ENCODE measurements at regions not wholly inside any gene's neighbourhood (a gene's known extent, or its start where the extent isn't known, plus 50 kb on each side); places are given as distances from the start of the nearest gene placed in this dataset.

- TF ChIP-seq CTCF (IDR thresholded peaks at IDR 0.05; ENCODE audit: extremely low read depth in 1 of 2, insufficient read depth in 1 of 2, low read depth in 1 of 2, low read length in 2 of 2) (no peak), EZH2 (IDR thresholded peaks at IDR 0.05; ENCODE audit: borderline replicate concordance, low read depth, low read length, severe bottlenecking) (no peak), POLR2AphosphoS5 (IDR thresholded peaks at IDR 0.05; ENCODE audit: insufficient read depth, low read depth, low read length) (no peak)
Observed at GRCh38 chr3:124084022-124084881, 92.3 kb upstream of the ROPN1 start.
